Liver (tissue), 8 donors: ENCODE measurements at regions not wholly inside any gene's neighbourhood (a gene's known extent, or its start where the extent isn't known, plus 50 kb on each side); places are given as distances from the start of the nearest gene placed in this dataset.

Experiments used
- DNase-seq: peaks from one replicate; pipeline ENCODE4 v3.0.0-alpha.2; 2017; ENCODE audit warnings: low spot score
- H3K27ac ChIP-seq, 2 donors: one replicate each; pipeline ENCODE4 v1.7.0; 2013; ENCODE audit warnings: inconsistent platforms in 2 of 2, low read length in 2 of 2, control low read depth in 1 of 2, low read depth in 1 of 2, mild to moderate bottlenecking in 1 of 2
- H3K27me3 ChIP-seq, 4 donors: one replicate each; pipeline versions ENCODE4 v1.6.1 to v1.7.0; 2013; ENCODE audit warnings: low read length in 3 of 4, inconsistent platforms in 1 of 4, mild to moderate bottlenecking in 1 of 4, moderate library complexity in 1 of 4; ENCODE audit not compliant: control insufficient read depth in 4 of 4, insufficient read depth in 4 of 4
- H3K36me3 ChIP-seq, 4 donors: one replicate each; pipeline versions ENCODE4 v1.6.1 to v1.7.0; 2013; ENCODE audit warnings: low read length in 3 of 4, mild to moderate bottlenecking in 3 of 4, low read depth in 1 of 4, moderate library complexity in 1 of 4; ENCODE audit not compliant: control insufficient read depth in 4 of 4, insufficient read depth in 3 of 4
- H3K4me1 ChIP-seq, 4 donors: one replicate each; pipeline versions ENCODE4 v1.6.1 to v1.7.0; 2013; ENCODE audit warnings: low read length in 3 of 4, mild to moderate bottlenecking in 3 of 4, moderate library complexity in 1 of 4; ENCODE audit not compliant: control insufficient read depth in 4 of 4, insufficient read depth in 4 of 4
- H3K4me3 ChIP-seq, 3 donors: one replicate each; pipeline versions ENCODE4 v1.6.1 to v1.7.0; 2013; ENCODE audit warnings: low read length in 3 of 3, control low read depth in 1 of 3, low read depth in 1 of 3, mild to moderate bottlenecking in 1 of 3
- H3K9ac ChIP-seq, 2 donors: one replicate each; pipeline ENCODE4 v1.7.0; 2013; ENCODE audit warnings: low read length in 2 of 2, mild to moderate bottlenecking in 2 of 2, moderate library complexity in 2 of 2, control low read depth in 1 of 2, low read depth in 1 of 2
- H3K9me3 ChIP-seq, 4 donors: one replicate each; pipeline versions ENCODE4 v1.6.1 to v1.7.0; 2013; ENCODE audit warnings: low read length in 3 of 4; ENCODE audit not compliant: control insufficient read depth in 4 of 4
- CTCF ChIP-seq: fragments of 150-350 bp; IDR thresholded peaks from 2 replicates; pipeline ENCODE4 v1.5.1; 2017; ENCODE audit warnings: improper control_type of control experiment, low read depth, low read length; ENCODE audit not compliant: missing input control
- EGR1 ChIP-seq, 2 donors: IDR thresholded peaks; 2 replicates each; pipeline ENCODE4 v1.6.1; 2016 to 2018; ENCODE audit warnings: antibody characterized with exemption in 2 of 2, low read depth in 2 of 2
- FOXA2 ChIP-seq: IDR thresholded peaks from 2 replicates; pipeline ENCODE4 v1.6.1; 2016; ENCODE audit warnings: antibody characterized with exemption
- GABPA ChIP-seq, 2 donors: IDR thresholded peaks in 1 of 2; conservative IDR thresholded peaks in 1 of 2; 2 replicates each; pipeline ENCODE4 v1.6.1; 2016; ENCODE audit warnings: antibody characterized with exemption in 2 of 2, mild to moderate bottlenecking in 1 of 2, moderate library complexity in 1 of 2
- HNF4A ChIP-seq, 2 donors: conservative IDR thresholded peaks; 2 replicates each; pipeline ENCODE4 v1.6.1; 2016; ENCODE audit warnings: antibody characterized with exemption in 2 of 2, mild to moderate bottlenecking in 2 of 2
- HNF4G ChIP-seq: IDR thresholded peaks from 2 replicates; pipeline ENCODE4 v1.6.1; 2016; ENCODE audit warnings: antibody characterized with exemption
- MAX ChIP-seq: IDR thresholded peaks from 2 replicates; pipeline ENCODE4 v1.6.1; 2016; ENCODE audit warnings: antibody characterized with exemption
- NR2F2 ChIP-seq: IDR thresholded peaks from 2 replicates; pipeline ENCODE4 v1.6.1; 2016; ENCODE audit warnings: antibody characterized with exemption
- RAD21 ChIP-seq, 2 donors: IDR thresholded peaks; 2 replicates each; pipeline ENCODE4 v1.6.1; 2016; ENCODE audit warnings: antibody characterized with exemption in 2 of 2, mild to moderate bottlenecking in 2 of 2
- REST ChIP-seq: IDR thresholded peaks from 2 replicates; pipeline ENCODE4 v1.6.1; 2016; ENCODE audit warnings: antibody characterized with exemption, mild to moderate bottlenecking
- RXRA ChIP-seq, 2 donors: IDR thresholded peaks; 2 replicates each; pipeline ENCODE4 v1.6.1; 2017 to 2018; ENCODE audit warnings: antibody characterized with exemption in 2 of 2, mild to moderate bottlenecking in 1 of 2
- SP1 ChIP-seq: IDR thresholded peaks from 2 replicates; pipeline ENCODE4 v1.6.1; 2018; ENCODE audit warnings: antibody characterized with exemption, mild to moderate bottlenecking
- TAF1 ChIP-seq: conservative IDR thresholded peaks from 2 replicates; pipeline ENCODE4 v1.6.1; 2016; ENCODE audit warnings: antibody characterized with exemption, mild to moderate bottlenecking
- YY1 ChIP-seq: IDR thresholded peaks from 2 replicates; pipeline ENCODE4 v1.6.1; 2016; ENCODE audit warnings: antibody characterized with exemption, mild to moderate bottlenecking
- ZBTB33 ChIP-seq: IDR thresholded peaks from 2 replicates; pipeline ENCODE4 v1.6.1; 2016; ENCODE audit warnings: antibody characterized with exemption
- WGBS: extraction: QIAGEN DNeasy Blood & Tissue Kit; methylation state at CpG from one replicate; pipeline ENCODE4 v1.1.7; 2013; 5-methylcytosine and 5-hydroxymethylcytosine counted together
- donor health status: healthy.
- donor health status: healthy.
- donor health status: healthy.
- donor health status: healthy.
- donor health status: healthy.

GRCh38 chr15:96087180-96087884, 243.2 kb upstream of the NR2F2 start (continued):
- no peak for TF ChIP-seq MAX
- TF ChIP-seq TAF1, result no peak
- TF ChIP-seq GABPA (IDR thresholded peaks at IDR 0.05 in 1 of 2, conservative IDR thresholded peaks at IDR 0.05 in 1 of 2), result no peak

GRCh38 chr15:96088650-96089049, 241.8 kb upstream of the NR2F2 start:
- H3K36me3 ChIP-seq, result no peaks in the 10 kb centered on the region
- 76% methylated on average over 1 of the region's 1 CpG for WGBS
- no peaks in the 10 kb centered on the region for H3K4me1 ChIP-seq
- TF ChIP-seq YY1 (no peak), GABPA (IDR thresholded peaks at IDR 0.05 in 1 of 2, conservative IDR thresholded peaks at IDR 0.05 in 1 of 2) (no peak), SP1 (no peak), MAX (no peak), NR2F2 (no peak), ZBTB33 (no peak), FOXA2 (no peak), RXRA (IDR thresholded peaks at IDR 0.05) (no peak), RAD21 (IDR thresholded peaks at IDR 0.05) (no peak), CTCF (no peak), REST (no peak), HNF4G (no peak), HNF4A (conservative IDR thresholded peaks at IDR 0.05) (no peak), EGR1 (IDR thresholded peaks at IDR 0.05; ENCODE audit: low read depth in 2 of 2) (no peak), TAF1 (no peak)
- H3K9ac ChIP-seq, result no peak overlapping the region
- H3K27me3 ChIP-seq, result no peaks in the 10 kb centered on the region
- no peak for DNase-seq
- no peaks in the 10 kb centered on the region for H3K9me3 ChIP-seq
- no peak overlapping the region for H3K27ac ChIP-seq
- H3K4me3 ChIP-seq, result no peak overlapping the region
